Heart left ventricle (tissue), 13 donors: ENCODE measurements at regions not wholly inside any gene's neighbourhood (a gene's known extent, or its start where the extent isn't known, plus 50 kb on each side); places are given as distances from the start of the nearest gene placed in this dataset.

Source experiments
- CTCF ChIP-seq, 12 donors: fragments of 200-600 bp; sonication (generic) in 4 of 12; IDR thresholded peaks; one replicate each; pipeline versions ENCODE4 v1.5.0 to v1.8.0; 2018 to 2022; ENCODE audit warnings: antibody characterized with exemption in 12 of 12, mild to moderate bottlenecking in 5 of 12
- POLR2A ChIP-seq, 2 donors: fragments of 450-650 bp; IDR thresholded peaks; one replicate each; pipeline ENCODE4 v1.6.1; 2017; ENCODE audit warnings: antibody characterized with exemption in 2 of 2, mild to moderate bottlenecking in 2 of 2, moderate library complexity in 2 of 2
- donor health status: ischemic (EF 13 %, LVEDD 7.1; RV severe dilation, severe dysfunction).
- donor health status: DM: no; HTN: yes; CAD: no.
- donor health status: DM: no; HTN: no; CAD: no.
- donor health status: ischemic (EF 25% LVEDD 6.9; RV normal size, moderate dysfunction).
- donor health status: ischemic (EF 25% LVEDD 5.7; RV mildly dilated, moderate dysfunction).
- donor health status: ischemic (EF 35%, LVEDD 5.7; RV mildly dilated, moderate dysfunction).
- donor health status: nonischemic (EF 11% LVEDD 7.7; RV severe dilation, severe dysfunction).
- donor health status: DM: yes; HTN: yes; CAD: no.
- donor health status: PGD.
- donor health status: ischemic (EF 29% LVEDD 5.4; RV normal size, mild dysfunction).
- donor health status: nonischemic (EF 23%, LVEDD 6.1; RV moderate dilation, normal function).

- TF ChIP-seq CTCF (IDR thresholded peaks at IDR 0.05) (no peak), POLR2A (IDR thresholded peaks at IDR 0.05) (no peak)
Observed at GRCh38 chr16:51392521-51393187, 241.6 kb upstream of the SALL1 start.
